T-cell (primary cell): ENCODE measurements at regions not wholly inside any gene's neighbourhood (a gene's known extent, or its start where the extent isn't known, plus 50 kb on each side); places are given as distances from the start of the nearest gene placed in this dataset.

Experiments used
- ATAC-seq, 4 experiments: fragments of 200-7000 bp in 3 of 4; fragments of 150-1000 bp in 1 of 4; cut with Tn5 transposase; replicated peaks in 1 of 4; 1 replicate in 3 of 4; 2 replicates in 1 of 4; pipeline ENCODE4 v1.10.0; 2021; ENCODE audit warnings: moderate library complexity in 3 of 4, mild to moderate bottlenecking in 2 of 4, moderate number of reproducible peaks in 1 of 4
- CTCF ChIA-PET, 2 donors: fragments of 300-600 bp; sonication (Branson Sonifier 250); formaldehyde crosslinking; loops; one replicate each; lab custom pipeline; 2022; ENCODE audit warnings: antibody characterized with exemption in 2 of 2; lab: Charles Lee
- POLR2A ChIA-PET, 2 donors: fragments of 300-600 bp; sonication (Branson Sonifier 250); formaldehyde crosslinking; loops; one replicate each; lab custom pipeline; 2022; ENCODE audit warnings: antibody characterized with exemption in 2 of 2; lab: Charles Lee
- DNase-seq, 35 experiments: peaks; one replicate each; pipeline versions ENCODE4 v3.0.0 to v3.0.0-alpha.2; 2013 to 2023
- H3K27ac ChIP-seq: one replicate; pipeline ENCODE4 v1.5.1; 2013; ENCODE audit warnings: low read length
- H3K27me3 ChIP-seq, 2 experiments: replicated peaks in 1 of 2; 1 replicate in 1 of 2; 2 replicates in 1 of 2; pipeline versions ENCODE4 v1.6.1 to v1.7.0; 2013; ENCODE audit warnings: low read length in 1 of 2, mixed read lengths in 1 of 2; ENCODE audit not compliant: control insufficient read depth in 2 of 2, insufficient read depth in 2 of 2; ENCODE audit errors: extremely low read depth in 1 of 2
- H3K36me3 ChIP-seq, 2 donors: 1 replicate in 1 of 2; 2 replicates in 1 of 2; pipeline versions ENCODE4 v1.6.1 to v1.7.0; 2013; ENCODE audit warnings: low read length in 1 of 2; ENCODE audit not compliant: control insufficient read depth in 2 of 2, insufficient read depth in 1 of 2; ENCODE audit errors: extremely low read depth in 1 of 2
- H3K4me1 ChIP-seq, 2 experiments: 1 replicate in 1 of 2; 2 replicates in 1 of 2; pipeline versions ENCODE4 v1.6.1 to v1.7.0; 2013; ENCODE audit warnings: low read length in 2 of 2, mixed read lengths in 1 of 2; ENCODE audit not compliant: insufficient read depth in 2 of 2, control insufficient read depth in 1 of 2; ENCODE audit errors: extremely low read depth in 1 of 2
- H3K4me3 ChIP-seq, 2 donors: 1 replicate in 1 of 2; 2 replicates in 1 of 2; pipeline versions ENCODE4 v1.5.1 to v1.7.0; 2013; ENCODE audit warnings: mild to moderate bottlenecking in 2 of 2, low read length in 1 of 2, moderate library complexity in 1 of 2; ENCODE audit not compliant: control insufficient read depth in 1 of 2; ENCODE audit errors: extremely low read depth in 1 of 2
- H3K9me3 ChIP-seq: 2 replicates; pipeline ENCODE4 v1.7.0; 2013
- H3K27ac Mint-ChIP-seq, 2 donors: one replicate each; pipeline ENCODE4 v1.8.0; 2020 to 2021; ENCODE audit warnings: mild to moderate bottlenecking in 2 of 2, mixed read lengths in 2 of 2
- H3K27me3 Mint-ChIP-seq, 2 donors: one replicate each; pipeline ENCODE4 v1.8.0; 2021 to 2022; ENCODE audit warnings: mixed read lengths in 2 of 2
- H3K36me3 Mint-ChIP-seq: one replicate; pipeline ENCODE4 v1.8.0; 2021; ENCODE audit warnings: mixed read lengths
- H3K4me1 Mint-ChIP-seq, 3 donors: one replicate each; pipeline ENCODE4 v1.8.0; 2020 to 2022; ENCODE audit warnings: mixed read lengths in 3 of 3, mild to moderate bottlenecking in 1 of 3
- H3K4me3 Mint-ChIP-seq, 3 donors: one replicate each; pipeline ENCODE4 v1.8.0; 2020 to 2022; ENCODE audit warnings: mild to moderate bottlenecking in 3 of 3, mixed read lengths in 3 of 3, moderate library complexity in 3 of 3
- H3K9me3 Mint-ChIP-seq, 3 donors: one replicate each; pipeline ENCODE4 v1.8.0; 2020 to 2022; ENCODE audit warnings: mixed read lengths in 3 of 3
- WGBS: methylation state at CpG from one replicate; pipeline ENCODE4 v1.1.5; 2013; ENCODE audit warnings: missing lambda C conversion rate; ENCODE audit not compliant: insufficient coverage; 5-methylcytosine and 5-hydroxymethylcytosine counted together

DNA sequence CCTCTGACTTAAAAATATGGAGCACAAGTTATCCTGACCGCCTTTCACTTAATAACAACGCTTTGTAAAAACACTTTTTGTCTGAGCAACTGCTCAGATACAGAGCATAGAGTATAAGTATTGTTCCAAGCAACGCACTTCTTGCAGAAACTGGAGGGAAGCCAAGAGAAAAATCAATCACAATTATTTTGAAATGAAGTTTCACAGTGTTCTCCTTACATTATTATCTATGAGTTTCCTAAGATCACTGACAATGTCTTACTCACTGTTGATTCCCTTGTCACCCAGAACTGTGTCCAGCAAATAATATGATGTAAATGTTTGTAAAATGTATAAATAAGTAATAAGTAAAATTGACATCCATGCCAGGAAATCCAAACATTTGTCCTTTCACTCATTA, 184.6 kb upstream of the GPR149 start:
- Mint-ChIP-seq H3K27me3 (no peaks in the 10 kb centered on the region), H3K27ac (no peak overlapping the region), H3K4me1 (no peaks in the 10 kb centered on the region), H3K9me3 (peaks cover 4 to 15% (median 12%) of the 10 kb centered on the region in 3 donors), H3K4me3 (no peak overlapping the region), H3K36me3 (no peaks in the 10 kb centered on the region)
- ChIA-PET POLR2A (no interaction called here), CTCF (no interaction called here)
- no peak overlapping the region for H3K4me3 ChIP-seq
- ATAC-seq (no peak), DNase-seq (no peak)
- no peaks in the 10 kb centered on the region for H3K27me3 ChIP-seq
- no CpG with 5 or more reads among the region's 3 CpGs for WGBS
- no peaks in the 10 kb centered on the region for H3K36me3 ChIP-seq
- H3K27ac ChIP-seq = no peak overlapping the region
- no peaks in the 10 kb centered on the region for H3K4me1 ChIP-seq
- no peaks in the 10 kb centered on the region for H3K9me3 ChIP-seq

DNA sequence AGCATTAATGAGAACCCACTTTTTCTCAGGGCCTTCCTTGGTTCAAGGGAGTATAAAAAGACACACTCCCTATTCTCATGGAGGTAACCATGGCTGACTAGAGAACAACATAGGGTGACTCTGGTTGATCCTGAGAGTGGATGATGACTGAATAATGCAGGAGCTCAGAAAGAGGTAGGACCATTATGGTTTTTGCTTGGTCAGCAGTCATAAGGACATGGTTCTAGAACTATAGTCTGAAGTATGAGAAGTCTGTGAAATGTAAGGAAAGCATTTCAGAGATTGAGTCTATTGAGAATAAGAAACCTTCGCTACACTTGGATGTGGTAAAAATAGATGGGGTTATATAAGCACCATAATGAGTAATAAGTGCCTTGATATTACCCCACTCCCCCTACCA, 184.1 kb upstream of the GPR149 start:
- Histone ChIP-seq H3K9me3 (no peaks in the 10 kb centered on the region), H3K36me3 (no peaks in the 10 kb centered on the region), H3K4me1 (no peaks in the 10 kb centered on the region), H3K27ac (no peak overlapping the region), H3K4me3 (no peak overlapping the region), H3K27me3 (no peaks in the 10 kb centered on the region)
- no peak for DNase-seq
- WGBS = no CpG with 5 or more reads among the region's 1 CpG
- no peaks in the 10 kb centered on the region for H3K27me3 Mint-ChIP-seq
- ChIA-PET CTCF (no interaction called here), POLR2A (no interaction called here)
- H3K27ac Mint-ChIP-seq = no peak overlapping the region
- H3K4me1 Mint-ChIP-seq = no peaks in the 10 kb centered on the region
- no peaks in the 10 kb centered on the region for H3K36me3 Mint-ChIP-seq
- peaks cover 8 to 15% (median 12%) of the 10 kb centered on the region in 3 donors for H3K9me3 Mint-ChIP-seq
- no peak overlapping the region for H3K4me3 Mint-ChIP-seq
- no peak for ATAC-seq

DNA sequence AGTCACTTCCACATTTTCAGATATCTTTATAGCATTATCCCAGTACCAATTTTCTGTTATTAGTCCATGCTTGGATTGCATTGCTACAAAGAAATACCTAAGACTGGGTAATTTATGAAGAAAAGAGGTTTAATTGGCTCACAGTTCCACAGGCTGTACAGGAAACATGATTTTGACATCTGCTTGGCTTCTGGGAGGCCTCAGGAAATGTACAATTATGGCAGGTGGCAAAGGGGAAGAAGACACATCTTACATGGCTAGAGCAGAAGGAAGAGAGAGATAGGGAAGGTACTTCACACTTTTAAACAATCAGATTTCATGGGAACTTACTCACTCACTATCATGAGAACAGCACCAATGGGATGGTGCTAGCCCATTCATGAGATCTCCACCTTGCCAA, 172.3 kb upstream of the GPR149 start:
- ATAC-seq = no peak
- Histone ChIP-seq H3K4me1 (no peaks in the 10 kb centered on the region), H3K4me3 (no peak overlapping the region), H3K36me3 (no peaks in the 10 kb centered on the region), H3K27ac (no peak overlapping the region), H3K27me3 (no peaks in the 10 kb centered on the region), H3K9me3 (no peaks in the 10 kb centered on the region)
- peaks cover 4 to 20% (median 14%) of the 10 kb centered on the region in 3 donors for H3K9me3 Mint-ChIP-seq
- H3K36me3 Mint-ChIP-seq = no peaks in the 10 kb centered on the region
- no peaks in the 10 kb centered on the region for H3K4me1 Mint-ChIP-seq
- CTCF ChIA-PET = no interaction called here
- H3K27ac Mint-ChIP-seq = no peak overlapping the region
- H3K4me3 Mint-ChIP-seq = no peak overlapping the region
- H3K27me3 Mint-ChIP-seq = no peaks in the 10 kb centered on the region
- DNase-seq = no peak
- POLR2A ChIA-PET = no interaction called here

DNA sequence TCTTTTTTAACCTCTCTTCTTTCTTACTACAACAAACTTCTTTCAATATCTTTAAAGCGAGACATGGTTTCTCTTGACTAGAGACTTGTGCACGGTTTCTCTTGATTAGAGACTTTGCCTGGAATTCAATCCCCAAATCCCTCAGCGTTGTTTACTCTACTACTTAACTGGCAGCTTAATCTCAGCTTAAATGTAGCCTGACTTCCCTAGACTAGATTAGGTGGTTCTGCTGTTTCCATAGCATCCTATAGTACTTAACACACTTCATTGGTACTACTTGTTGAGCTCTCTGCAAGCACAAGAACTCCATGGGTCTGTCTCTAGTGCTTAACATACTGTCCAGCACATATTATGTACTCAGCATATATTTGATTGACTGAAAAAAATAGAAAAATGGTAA, 168.2 kb upstream of the GPR149 start:
- H3K4me1 Mint-ChIP-seq = no peaks in the 10 kb centered on the region
- 78% methylated on average over 3 of the region's 3 CpGs for WGBS

DNA sequence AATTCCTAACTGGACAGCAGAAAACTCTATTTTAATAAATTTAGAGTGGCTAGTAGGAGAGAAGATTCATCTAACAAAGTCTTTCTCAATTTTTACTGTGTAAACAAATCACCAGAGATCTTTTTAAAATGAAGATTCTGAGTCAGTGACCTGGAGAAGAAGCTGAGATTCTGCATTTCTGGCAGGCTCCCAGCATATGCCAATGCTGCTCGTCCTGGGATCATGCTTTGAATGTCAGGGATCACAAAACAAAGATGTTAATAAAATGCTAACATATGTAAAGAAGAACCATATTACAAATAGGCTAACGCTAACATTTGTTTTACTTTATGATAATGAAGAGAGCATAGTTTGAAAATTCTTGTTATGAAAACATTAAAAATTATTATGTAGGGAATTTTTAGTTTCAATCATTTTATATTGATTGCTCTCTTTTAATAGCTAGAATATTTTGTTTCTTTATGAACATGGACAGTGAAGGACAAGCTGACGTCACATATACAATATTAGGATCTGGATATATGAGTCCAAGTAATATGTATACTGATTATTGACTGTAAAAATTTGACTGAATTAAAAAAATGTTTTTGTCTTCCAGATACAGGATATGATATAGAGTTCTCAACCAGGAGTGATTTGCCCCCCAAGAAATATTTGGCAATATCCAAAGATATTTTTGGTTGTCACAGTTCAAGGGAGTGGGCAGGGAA, 160.8 kb upstream of the GPR149 start:
- no CpG with 5 or more reads among the region's 3 CpGs for WGBS
- H3K36me3 ChIP-seq = no peaks in the 10 kb centered on the region
- H3K27me3 Mint-ChIP-seq = no peaks in the 10 kb centered on the region
- H3K9me3 Mint-ChIP-seq = peaks cover 0 to 3% (median 0%) of the 10 kb centered on the region in 3 donors
- no peak overlapping the region for H3K4me3 Mint-ChIP-seq
- ATAC-seq = no peak
- H3K4me1 ChIP-seq = no peaks in the 10 kb centered on the region
- no peak overlapping the region for H3K27ac Mint-ChIP-seq
- no peaks in the 10 kb centered on the region for H3K36me3 Mint-ChIP-seq
- DNase-seq = no peak
- CTCF ChIA-PET = no interaction called here
- H3K27ac ChIP-seq = no peak overlapping the region
- no peaks in the 10 kb centered on the region for H3K4me1 Mint-ChIP-seq
- POLR2A ChIA-PET = no interaction called here
- H3K27me3 ChIP-seq = no peaks in the 10 kb centered on the region
- no peak overlapping the region for H3K4me3 ChIP-seq
- no peaks in the 10 kb centered on the region for H3K9me3 ChIP-seq

More for the DNA sequence above, 168.2 kb upstream of the GPR149 start:
- Histone ChIP-seq H3K4me3 (no peak overlapping the region), H3K27ac (no peak overlapping the region), H3K9me3 (no peaks in the 10 kb centered on the region), H3K36me3 (no peaks in the 10 kb centered on the region), H3K4me1 (no peaks in the 10 kb centered on the region), H3K27me3 (no peaks in the 10 kb centered on the region)
- no peak overlapping the region for H3K4me3 Mint-ChIP-seq
- DNase-seq (no peak), ATAC-seq (no peak)
- H3K27ac Mint-ChIP-seq = no peak overlapping the region
- ChIA-PET POLR2A (no interaction called here), CTCF (no interaction called here)
- no peaks in the 10 kb centered on the region for H3K36me3 Mint-ChIP-seq
- peaks cover 4 to 19% (median 14%) of the 10 kb centered on the region in 3 donors for H3K9me3 Mint-ChIP-seq
- H3K27me3 Mint-ChIP-seq = no peaks in the 10 kb centered on the region

DNA sequence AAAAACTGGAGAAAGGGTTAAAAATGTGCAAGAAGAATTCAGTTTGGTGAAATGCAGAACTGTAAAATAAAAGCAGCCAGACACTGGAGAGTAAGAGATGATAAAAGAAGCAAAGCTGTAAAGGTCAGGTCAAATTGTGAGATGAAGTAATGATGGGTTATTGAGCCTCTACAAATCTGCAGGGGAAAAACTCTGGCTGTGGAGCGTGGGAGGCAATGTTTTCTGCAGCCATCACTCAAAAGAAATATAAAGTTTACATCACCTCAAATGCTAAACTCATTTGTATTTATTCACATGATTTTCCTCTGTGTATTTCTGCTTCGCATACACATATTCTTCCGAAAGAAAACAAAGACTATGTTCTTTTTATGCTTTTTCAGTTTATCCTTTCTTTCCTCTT, 158.8 kb upstream of the GPR149 start:
- no peaks in the 10 kb centered on the region for H3K36me3 ChIP-seq
- Mint-ChIP-seq H3K27ac (no peak overlapping the region), H3K9me3 (peaks cover 0 to 5% (median 0%) of the 10 kb centered on the region in 3 donors), H3K4me3 (no peak overlapping the region), H3K36me3 (no peaks in the 10 kb centered on the region), H3K27me3 (no peaks in the 10 kb centered on the region), H3K4me1 (no peaks in the 10 kb centered on the region)
- ATAC-seq (no peak), DNase-seq (no peak)
- H3K27me3 ChIP-seq = no peaks in the 10 kb centered on the region
- no peaks in the 10 kb centered on the region for H3K4me1 ChIP-seq
- CTCF ChIA-PET = interaction anchor here in 1 of 2 donors (0.6 kb wide), 1 partner anchor 172 kb away, joined by 3 read pairs; no protein-coding TSS in a partner anchor
- POLR2A ChIA-PET = no interaction called here
- no peaks in the 10 kb centered on the region for H3K9me3 ChIP-seq
- 100% methylated on average over 2 of the region's 3 CpGs for WGBS
- no peak overlapping the region for H3K4me3 ChIP-seq
- no peak overlapping the region for H3K27ac ChIP-seq

DNA sequence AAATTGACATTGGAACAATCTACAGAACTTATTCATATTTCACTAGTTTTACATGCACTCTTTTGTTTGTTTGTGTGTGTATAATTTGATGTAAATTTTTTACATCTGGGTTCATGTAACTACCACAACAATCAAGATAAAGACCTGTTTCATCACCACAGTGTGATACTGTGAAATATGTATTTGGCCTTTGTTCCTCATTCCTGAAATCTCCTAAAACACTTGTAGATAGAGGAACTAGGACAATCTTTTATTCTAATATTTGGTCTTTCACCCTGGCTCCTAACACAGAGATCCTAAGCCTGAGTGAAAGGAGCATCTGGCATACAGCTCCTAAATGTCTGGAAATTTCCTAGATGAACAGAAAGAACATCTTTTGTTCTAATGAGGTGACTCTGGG, 155.0 kb upstream of the GPR149 start:
- POLR2A ChIA-PET = no interaction called here
- Mint-ChIP-seq H3K36me3 (no peaks in the 10 kb centered on the region), H3K4me1 (no peaks in the 10 kb centered on the region), H3K9me3 (peaks cover 0 to 13% (median 0%) of the 10 kb centered on the region in 3 donors), H3K27me3 (no peaks in the 10 kb centered on the region), H3K4me3 (no peak overlapping the region), H3K27ac (no peak overlapping the region)
- CTCF ChIA-PET = no interaction called here
- ATAC-seq (no peak), DNase-seq (no peak)
- H3K4me1 ChIP-seq = no peaks in the 10 kb centered on the region
- H3K4me3 ChIP-seq = no peak overlapping the region
- no peaks in the 10 kb centered on the region for H3K9me3 ChIP-seq
- H3K27me3 ChIP-seq = no peaks in the 10 kb centered on the region
- no peak overlapping the region for H3K27ac ChIP-seq
- H3K36me3 ChIP-seq = no peaks in the 10 kb centered on the region
